ENCODE measurements at regions not wholly inside any gene's neighbourhood (a gene's known extent, or its start where the extent isn't known, plus 50 kb on each side); places are given as distances from the start of the nearest gene placed in this dataset.

GRCh38 chr7:113698556-113699220, 220.1 kb downstream of the PPP1R3A start:
- Histone ChIP-seq H3K9me3 (replicated peaks; ENCODE audit: control insufficient read depth, insufficient read depth, low read length) (no peaks in the 10 kb centered on the region), H2AFZ (ENCODE audit: control insufficient read depth, low read depth, low read length) (no peak overlapping the region), H3K4me1 (ENCODE audit: control insufficient read depth, insufficient read depth, low read length) (no peaks in the 10 kb centered on the region), H3K27ac (ENCODE audit: control insufficient read depth, insufficient read depth) (no peak overlapping the region), H3K4me3 (no peak overlapping the region), H3K36me3 (ENCODE audit: control insufficient read depth in 2 of 2, insufficient read depth in 2 of 2, low read length in 1 of 2) (no peaks in the 10 kb centered on the region), H3K9ac (ENCODE audit: control insufficient read depth, insufficient read depth, low read length) (no peak overlapping the region), H3K79me2 (ENCODE audit: control insufficient read depth, insufficient read depth, low read length) (no peaks in the 10 kb centered on the region), H3K27me3 (replicated peaks in 1 of 2; ENCODE audit: control insufficient read depth in 2 of 2, insufficient read depth in 2 of 2, low read length in 1 of 2) (no peaks in the 10 kb centered on the region), H4K20me1 (ENCODE audit: control insufficient read depth, insufficient read depth) (no peaks in the 10 kb centered on the region), H3K4me2 (ENCODE audit: control insufficient read depth, insufficient read depth) (no peak overlapping the region)
- TF ChIP-seq NR2C2 (IDR thresholded peaks at IDR 0.05; ENCODE audit: borderline replicate concordance, control insufficient read depth, insufficient read length, low read depth): no peak
- no peak for TF ChIP-seq CREB1 (IDR thresholded peaks at IDR 0.05; ENCODE audit: low read depth)
- peak; percentile 58 to 68 (median 64); a peak in 5 of 6 replicates for TF ChIP-seq CTCF (IDR thresholded peaks at IDR 0.05 in 2 of 3, conservative IDR thresholded peaks at IDR 0.05 in 1 of 3; ENCODE audit: control insufficient read depth in 2 of 3, extremely low read depth in 1 of 3, insufficient read depth in 1 of 3, low read depth in 3 of 3, low read length in 3 of 3)
- TF ChIP-seq PML (IDR thresholded peaks at IDR 0.05; ENCODE audit: low read length): no peak
- peak; percentile 54; the same call in 1 of the 2 replicates for TF ChIP-seq SMC3 (IDR thresholded peaks at IDR 0.05; ENCODE audit: borderline replicate concordance, low read length)
- TF ChIP-seq FOXM1 (IDR thresholded peaks at IDR 0.05; ENCODE audit: low read depth, low read length): no peak
- peak; percentile 69 for TF ChIP-seq RAD21 (IDR thresholded peaks at IDR 0.05; ENCODE audit: insufficient read depth, low read depth, low read length)
- no peak for TF ChIP-seq SUZ12 (IDR thresholded peaks at IDR 0.05; ENCODE audit: unreplicated experiment)
- ATAC-seq: peak; percentile 58; the same call in 1 of the 3 replicates
- in situ Hi-C loops (cut with MboI) (loop anchor here (10.0 kb wide), 2 partner anchors 294 to 1144 kb away; no protein-coding TSS in a partner anchor), intact Hi-C loops (cut with micrococcal nuclease; ENCODE audit: unreplicated experiment) (loop anchor here (2.0 to 5.0 kb wide), 3 partner anchors 56 to 294 kb away; no protein-coding TSS in a partner anchor)
- no peak for DNase-seq (ENCODE audit: low read depth, low spot score)
- POLR2A ChIA-PET: no interaction called here
- BruUV-seq (replicated peaks): no TSS peak
- RAD21 ChIA-PET (ENCODE audit: unreplicated experiment): interaction anchor here (1.0 kb wide), 1 partner anchor 283 kb away, joined by 3 read pairs; no protein-coding TSS in a partner anchor
- SMC1A ChIA-PET (ENCODE audit: uncharacterized antibody, unreplicated experiment): interaction anchor here (0.8 kb wide), 1 partner anchor 13 kb away, joined by 3 read pairs; no protein-coding TSS in a partner anchor
- 52% methylated on average over 6 of the region's 6 CpGs for WGBS (ENCODE audit: insufficient coverage, insufficient replicate concordance, low lambda C conversion rate, missing lambda C conversion rate)
- no peak for FAIRE-seq
- CTCF ChIA-PET: interaction anchor here (0.9 to 2.9 kb wide), 7 partner anchors 10 to 293 kb away, joined by 3 to 11 read pairs (median 3); no protein-coding TSS in a partner anchor
